ENCODE measurements at regions not wholly inside any gene's neighbourhood (a gene's known extent, or its start where the extent isn't known, plus 50 kb on each side); places are given as distances from the start of the nearest gene placed in this dataset.
"Not testable (repeated sequence)": the region's sequence is repeated elsewhere in the genome, so short reads cannot be mapped to it uniquely, and the experiment has no call there.

GRCh38 chr1:70747123-70747522 is 300.5 kb downstream of the PTGER3 start:
- not testable (repeated sequence) for TF ChIP-seq CTCF (IDR thresholded peaks at IDR 0.05 in 2 of 3, conservative IDR thresholded peaks at IDR 0.05 in 1 of 3; ENCODE audit: control insufficient read depth in 2 of 3, extremely low read depth in 1 of 3, insufficient read depth in 1 of 3, low read depth in 3 of 3, low read length in 3 of 3); NRF1 (conservative IDR thresholded peaks at IDR 0.05; ENCODE audit: low read depth, low read length); TAF1 (IDR thresholded peaks at IDR 0.05; ENCODE audit: borderline replicate concordance, low read depth, low read length); EZH2 (IDR thresholded peaks at IDR 0.05; ENCODE audit: borderline replicate concordance, control insufficient read depth, low read depth, low read length); JUND (IDR thresholded peaks at IDR 0.05; ENCODE audit: low read depth, low read length); MAX (IDR thresholded peaks at IDR 0.05; ENCODE audit: low read depth, low read length); CEBPB (IDR thresholded peaks at IDR 0.05; ENCODE audit: borderline replicate concordance in 1 of 2, low read depth in 2 of 2, low read length in 2 of 2); TCF7 (IDR thresholded peaks at IDR 0.05; ENCODE audit: borderline replicate concordance); EGR1 (IDR thresholded peaks at IDR 0.05; ENCODE audit: borderline replicate concordance in 1 of 2, low read depth in 2 of 2, low read length in 2 of 2); POLR2A (IDR thresholded peaks at IDR 0.05; ENCODE audit: low read depth, low read length); ZNF24 (IDR thresholded peaks at IDR 0.05); HDAC2 (IDR thresholded peaks at IDR 0.05)

Data from GM12878 (cell line).